Right lobe of liver (tissue), 6 donors: ENCODE measurements at regions not wholly inside any gene's neighbourhood (a gene's known extent, or its start where the extent isn't known, plus 50 kb on each side); places are given as distances from the start of the nearest gene placed in this dataset.
A peak's percentile ranks its signal among the peaks of the same experiment; 100 is the strongest.
"Not testable (repeated sequence)": the region's sequence is repeated elsewhere in the genome, so short reads cannot be mapped to it uniquely, and the experiment has no call there.

Experiments
- ATAC-seq, 4 donors: fragments of 200-7000 bp; cut with Tn5 transposase; one replicate each; pipeline ENCODE4 v1.9.1; 2020; ENCODE audit warnings: mild to moderate bottlenecking in 4 of 4, moderate library complexity in 4 of 4
- DNase-seq, 3 donors: peaks; one replicate each; pipeline ENCODE4 v3.0.0-alpha.2; 2020
- H3K27ac ChIP-seq, 3 donors: fragments of 200-600 bp; one replicate each; pipeline ENCODE4 v1.8.0; 2022
- H3K27me3 ChIP-seq, 2 donors: fragments of 200-600 bp; one replicate each; pipeline ENCODE4 v1.8.0; 2022
- H3K36me3 ChIP-seq, 4 donors: fragments of 200-600 bp; sonication (generic) in 1 of 4; one replicate each; pipeline versions ENCODE4 v1.5.1 to v1.8.0; 2017 to 2022; ENCODE audit warnings: control low read depth in 1 of 4
- H3K4me1 ChIP-seq, 4 donors: fragments of 200-600 bp; sonication (generic) in 1 of 4; one replicate each; pipeline versions ENCODE4 v1.5.1 to v1.8.0; 2017 to 2022; ENCODE audit warnings: control low read depth in 1 of 4
- H3K4me3 ChIP-seq, 3 donors: fragments of 200-600 bp; one replicate each; pipeline ENCODE4 v1.8.0; 2022
- H3K9me3 ChIP-seq, 4 donors: fragments of 200-600 bp; sonication (generic) in 1 of 4; one replicate each; pipeline versions ENCODE4 v1.5.1 to v1.8.0; 2017 to 2022; ENCODE audit warnings: control low read depth in 1 of 4
- POLR2A ChIP-seq: fragments of 450-650 bp; IDR thresholded peaks from one replicate; pipeline ENCODE4 v1.6.1; 2017; ENCODE audit warnings: antibody characterized with exemption, mild to moderate bottlenecking
- WGBS: methylation state at CpG from one replicate; pipeline ENCODE4 v1.1.6; 2018; ENCODE audit warnings: low coverage, low lambda C conversion rate; ENCODE audit not compliant: insufficient coverage; ENCODE audit errors: missing lambda C conversion rate; 5-methylcytosine and 5-hydroxymethylcytosine counted together
- intact Hi-C, 2 donors: fragments of 100-400 bp; cut with DNase I; formaldehyde crosslinking; loops; one replicate each; pipeline versions ENCODE4 v1.11.2 to v1.14.1; 2022
- TF ChIP-seq, protein P1 (sequence below), 4 donors: fragments of 200-600 bp in 3 of 4; fragments of 450-650 bp in 1 of 4; IDR thresholded peaks; one replicate each; pipeline versions ENCODE4 v1.5.1 to v1.8.0; 2016 to 2022; ENCODE audit warnings: antibody characterized with exemption in 4 of 4, mild to moderate bottlenecking in 2 of 4
- donor health status: DM: no; HTN: yes; CAD: no.
- donor health status: DM: no; HTN: no; CAD: no.
- donor health status: DM: no; HTN: no; CAD: no.
- donor health status: DM: no; HTN: yes; CAD: no.
- donor health status: DM: no; HTN: yes; CAD: no.

GRCh38 chr14:49965068-49965651 is 72.3 kb downstream of the ARF6 start:
- intact Hi-C loops, H3K9me3 ChIP-seq, H3K36me3 ChIP-seq, H3K4me3 ChIP-seq, H3K27me3 ChIP-seq: not testable (repeated sequence)
- Histone ChIP-seq H3K27ac (peak overlapping the region; percentile 49 to 77 (median 75)), H3K4me1 (peaks cover 0 to 40% (median 12%) of the 10 kb centered on the region in 4 donors)
- 40% methylated on average over 4 of the region's 8 CpGs for WGBS
- ATAC-seq: peak; percentile 76 to 80 (median 78)
- DNase-seq: peak in 1 of 3 donors; percentile 71
- TF ChIP-seq, protein P1, sequence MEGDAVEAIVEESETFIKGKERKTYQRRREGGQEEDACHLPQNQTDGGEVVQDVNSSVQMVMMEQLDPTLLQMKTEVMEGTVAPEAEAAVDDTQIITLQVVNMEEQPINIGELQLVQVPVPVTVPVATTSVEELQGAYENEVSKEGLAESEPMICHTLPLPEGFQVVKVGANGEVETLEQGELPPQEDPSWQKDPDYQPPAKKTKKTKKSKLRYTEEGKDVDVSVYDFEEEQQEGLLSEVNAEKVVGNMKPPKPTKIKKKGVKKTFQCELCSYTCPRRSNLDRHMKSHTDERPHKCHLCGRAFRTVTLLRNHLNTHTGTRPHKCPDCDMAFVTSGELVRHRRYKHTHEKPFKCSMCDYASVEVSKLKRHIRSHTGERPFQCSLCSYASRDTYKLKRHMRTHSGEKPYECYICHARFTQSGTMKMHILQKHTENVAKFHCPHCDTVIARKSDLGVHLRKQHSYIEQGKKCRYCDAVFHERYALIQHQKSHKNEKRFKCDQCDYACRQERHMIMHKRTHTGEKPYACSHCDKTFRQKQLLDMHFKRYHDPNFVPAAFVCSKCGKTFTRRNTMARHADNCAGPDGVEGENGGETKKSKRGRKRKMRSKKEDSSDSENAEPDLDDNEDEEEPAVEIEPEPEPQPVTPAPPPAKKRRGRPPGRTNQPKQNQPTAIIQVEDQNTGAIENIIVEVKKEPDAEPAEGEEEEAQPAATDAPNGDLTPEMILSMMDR (IDR thresholded peaks at IDR 0.05): peak in 1 of 4 donors; percentile 3

DNA sequence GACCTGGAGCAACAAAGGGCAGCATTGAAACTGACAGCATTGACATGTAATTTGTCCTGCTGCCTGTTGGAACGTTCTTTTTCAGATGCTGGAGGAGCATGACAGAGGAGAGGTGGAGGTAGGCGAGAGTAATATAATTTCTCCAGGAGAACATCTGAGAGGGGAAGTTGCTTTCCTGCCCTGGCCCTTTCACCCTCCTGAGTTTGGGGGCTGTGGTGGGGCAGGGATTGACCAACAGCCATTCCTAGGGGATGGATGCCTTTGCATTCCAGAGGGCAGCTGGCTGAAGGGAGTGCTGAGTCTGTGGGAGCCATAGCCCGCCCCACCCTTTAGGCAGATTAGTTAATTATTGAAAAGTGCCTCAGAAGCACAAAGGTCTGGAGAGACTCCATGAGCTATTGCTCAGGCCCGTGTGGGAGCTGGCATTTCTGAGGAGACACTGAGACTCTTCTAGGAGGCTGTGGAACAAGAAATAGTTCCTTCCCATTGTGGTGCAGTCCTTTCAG is 73.5 kb downstream of the ARF6 start:
- peak overlapping the region; percentile 49 to 77 (median 75) for H3K27ac ChIP-seq
- peak; percentile 44 to 73 (median 62) for DNase-seq
- intact Hi-C loops: no loop called here
- peak; percentile 49 for TF ChIP-seq POLR2A
- TF ChIP-seq, protein P1 (IDR thresholded peaks at IDR 0.05): peak in 1 of 4 donors; percentile 20
- no peaks in the 10 kb centered on the region for H3K27me3 ChIP-seq
- H3K36me3 ChIP-seq: no peaks in the 10 kb centered on the region
- ATAC-seq: peak; percentile 86 to 95 (median 90)
- H3K9me3 ChIP-seq: no peaks in the 10 kb centered on the region
- no peak overlapping the region for H3K4me3 ChIP-seq
- peaks cover 0 to 51% (median 17%) of the 10 kb centered on the region in 4 donors for H3K4me1 ChIP-seq
- WGBS: 13% methylated on average over 3 of the region's 4 CpGs

DNA sequence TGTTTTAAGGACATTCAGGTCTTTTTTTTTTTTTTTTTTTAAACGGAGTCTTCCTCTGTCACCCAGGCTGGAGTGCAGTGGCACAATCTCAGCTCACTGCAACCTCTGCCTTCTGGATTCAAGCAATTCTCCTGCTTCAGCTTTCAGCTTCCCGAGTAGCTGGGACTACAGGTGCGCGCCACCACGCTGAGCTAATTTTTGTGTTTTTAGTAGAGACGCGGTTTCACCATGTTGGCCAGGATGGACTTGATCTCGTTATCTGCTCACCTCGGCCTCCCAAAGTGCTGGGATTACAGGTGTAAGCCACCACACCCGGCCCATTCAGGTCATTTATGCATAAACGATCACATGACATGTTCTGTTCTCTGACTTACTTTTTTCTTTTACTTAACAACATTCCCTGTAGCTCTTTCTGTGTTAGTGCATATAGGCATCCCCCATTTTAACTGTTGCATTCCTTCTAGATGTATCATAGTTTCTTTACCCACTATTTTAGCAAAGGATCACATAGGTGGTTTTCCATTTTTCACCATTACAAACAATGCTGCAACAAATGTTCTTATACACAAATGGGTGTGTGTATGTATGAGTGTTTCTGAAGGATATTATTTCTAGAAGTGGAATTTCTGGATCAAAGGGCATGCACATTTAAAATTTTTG is 74.2 kb downstream of the ARF6 start:
- no peak for ATAC-seq
- H3K27ac ChIP-seq: peak overlapping the region; percentile 49 to 77 (median 75)
- H3K4me3 ChIP-seq: no peak overlapping the region
- H3K4me1 ChIP-seq: peaks cover 0 to 57% (median 17%) of the 10 kb centered on the region in 4 donors
- H3K36me3 ChIP-seq: no peaks in the 10 kb centered on the region
- H3K9me3 ChIP-seq: no peaks in the 10 kb centered on the region
- intact Hi-C loops: no loop called here
- TF ChIP-seq POLR2A: no peak
- TF ChIP-seq, protein P1 (IDR thresholded peaks at IDR 0.05): no peak
- H3K27me3 ChIP-seq: no peaks in the 10 kb centered on the region
- 80% methylated on average over 11 of the region's 11 CpGs for WGBS
- DNase-seq: no peak

DNA sequence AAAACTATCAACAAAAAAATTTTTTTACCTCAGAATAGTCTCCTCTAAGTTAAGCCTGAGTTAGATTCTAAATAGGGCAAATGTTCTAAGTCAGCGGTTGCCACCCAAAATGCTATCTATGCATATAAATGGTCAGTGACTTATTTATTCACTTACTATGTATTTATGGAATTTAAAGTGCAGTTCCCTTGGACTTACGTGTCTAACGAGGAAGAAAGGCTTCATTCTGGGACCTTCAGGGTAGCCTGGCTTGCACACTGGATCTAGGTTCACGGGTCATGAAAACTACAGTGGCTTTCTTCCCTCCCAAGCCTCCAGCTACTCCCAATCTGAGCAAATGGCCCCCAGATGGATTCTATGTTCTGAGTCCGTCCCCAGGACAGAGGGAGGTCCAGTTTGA is 77.1 kb downstream of the ARF6 start:
- Histone ChIP-seq H3K4me3 (no peak overlapping the region), H3K27me3 (no peaks in the 10 kb centered on the region), H3K9me3 (no peaks in the 10 kb centered on the region), H3K36me3 (no peaks in the 10 kb centered on the region), H3K27ac (peak overlapping the region; percentile 22 to 73 (median 62)), H3K4me1 (peaks cover 0 to 56% (median 21%) of the 10 kb centered on the region in 4 donors)
- TF ChIP-seq, protein P1 (IDR thresholded peaks at IDR 0.05): no peak
- no peak for TF ChIP-seq POLR2A
- intact Hi-C loops: no loop called here
- ATAC-seq: no peak
- DNase-seq: no peak
- 93% methylated on average over 2 of the region's 5 CpGs for WGBS
